ENCODE measurements at regions not wholly inside any gene's neighbourhood (a gene's known extent, or its start where the extent isn't known, plus 50 kb on each side); places are given as distances from the start of the nearest gene placed in this dataset.

- no peak for DNase-seq (ENCODE audit: extremely low spot score in 2 of 2)
- TF ChIP-seq CTCF (IDR thresholded peaks at IDR 0.05) (no peak), POLR2A (IDR thresholded peaks at IDR 0.05) (no peak), POLR2AphosphoS5 (IDR thresholded peaks at IDR 0.05; ENCODE audit: insufficient read depth in 1 of 2, low read depth in 1 of 2) (no peak)
- no peaks in the 10 kb centered on the region for H3K36me3 ChIP-seq
- H3K4me3 ChIP-seq = no peak overlapping the region
- no peak overlapping the region for H3K27ac ChIP-seq
- no peaks in the 10 kb centered on the region for H3K9me3 ChIP-seq
- H3K4me1 ChIP-seq = no peaks in the 10 kb centered on the region
- H3K27me3 ChIP-seq = no peaks in the 10 kb centered on the region
- intact Hi-C loops (cut with DNase I) = no loop called here
Measured at GRCh38 chrX:57848857-57849256, 61.4 kb downstream of the ZXDA start.

- H3K27me3 ChIP-seq = no peaks in the 10 kb centered on the region
- no peak for DNase-seq (ENCODE audit: extremely low spot score in 2 of 2)
- TF ChIP-seq CTCF (IDR thresholded peaks at IDR 0.05) (no peak), POLR2AphosphoS5 (IDR thresholded peaks at IDR 0.05; ENCODE audit: insufficient read depth in 1 of 2, low read depth in 1 of 2) (no peak), POLR2A (IDR thresholded peaks at IDR 0.05) (no peak)
- H3K27ac ChIP-seq = no peak overlapping the region
- no peaks in the 10 kb centered on the region for H3K36me3 ChIP-seq
- intact Hi-C loops (cut with DNase I) = no loop called here
- H3K4me3 ChIP-seq = no peak overlapping the region
- H3K9me3 ChIP-seq = no peaks in the 10 kb centered on the region
- H3K4me1 ChIP-seq = no peaks in the 10 kb centered on the region
Measured at GRCh38 chrX:57822818-57823217, 87.4 kb downstream of the ZXDA start.

DNA sequence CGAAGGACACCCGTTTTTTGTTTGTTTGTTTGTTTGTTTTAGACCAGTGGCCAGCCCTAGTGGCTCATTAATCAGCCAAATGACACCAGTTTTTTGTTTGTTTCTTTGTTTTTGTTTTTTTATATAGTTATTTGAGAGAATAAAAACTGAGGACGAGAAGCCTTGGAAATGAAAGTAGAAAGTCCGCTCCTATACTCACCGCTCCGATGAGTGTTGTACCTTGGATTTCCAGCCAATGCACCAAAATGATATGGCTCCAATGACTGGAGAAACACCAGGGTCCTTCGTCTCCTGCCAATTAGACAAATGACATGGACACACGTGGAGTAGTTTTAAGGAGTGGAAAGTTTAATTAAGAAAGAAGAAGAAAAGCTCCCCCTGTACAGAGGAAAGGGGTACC lies 87.9 kb downstream of the ZXDA start:
- no peak overlapping the region for H3K4me3 ChIP-seq
- TF ChIP-seq POLR2A (IDR thresholded peaks at IDR 0.05) (no peak), POLR2AphosphoS5 (IDR thresholded peaks at IDR 0.05; ENCODE audit: insufficient read depth in 1 of 2, low read depth in 1 of 2) (no peak), CTCF (IDR thresholded peaks at IDR 0.05) (no peak)
- H3K9me3 ChIP-seq = no peaks in the 10 kb centered on the region
- DNase-seq (ENCODE audit: extremely low spot score in 2 of 2) = no peak
- no peak overlapping the region for H3K27ac ChIP-seq
- no peaks in the 10 kb centered on the region for H3K4me1 ChIP-seq
- no peaks in the 10 kb centered on the region for H3K27me3 ChIP-seq
- intact Hi-C loops (cut with DNase I) = no loop called here
- H3K36me3 ChIP-seq = no peaks in the 10 kb centered on the region

DNA sequence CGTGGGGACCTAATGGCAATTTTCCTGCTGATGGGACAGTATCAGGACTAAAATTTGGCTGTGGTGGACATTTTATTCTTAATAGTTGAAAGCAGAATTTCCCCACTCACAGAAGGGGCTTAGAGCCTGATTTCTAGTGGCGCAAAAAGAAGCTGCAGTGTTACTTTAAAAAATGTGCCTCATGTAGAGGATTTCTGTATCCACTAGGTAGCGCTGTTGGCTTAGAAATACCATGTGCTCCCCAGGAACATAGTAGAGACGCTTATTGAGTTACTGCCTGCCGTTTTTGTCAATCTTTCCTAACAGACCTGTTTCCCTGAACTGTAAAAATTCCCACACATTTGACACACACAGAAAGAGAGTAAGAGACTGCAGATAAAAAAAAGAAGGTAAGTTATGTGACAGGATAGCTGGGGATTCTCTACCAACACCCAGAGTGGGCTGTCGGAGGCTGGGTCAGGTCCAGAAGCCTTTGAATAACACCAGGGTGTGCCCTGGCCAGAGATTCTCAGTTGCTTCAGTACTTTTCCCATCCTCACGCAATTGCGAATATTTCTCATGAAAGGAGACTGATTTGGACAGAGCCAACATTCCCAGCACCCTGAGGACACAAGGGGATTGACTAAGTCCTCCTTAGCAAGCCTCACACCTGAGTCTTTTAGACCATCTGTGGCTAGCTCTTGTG lies 88.4 kb downstream of the ZXDA start:
- Histone ChIP-seq H3K27me3 (no peaks in the 10 kb centered on the region), H3K4me1 (no peaks in the 10 kb centered on the region), H3K36me3 (no peaks in the 10 kb centered on the region), H3K27ac (no peak overlapping the region), H3K9me3 (no peaks in the 10 kb centered on the region), H3K4me3 (no peak overlapping the region)
- intact Hi-C loops (cut with DNase I) = no loop called here
- no peak for DNase-seq (ENCODE audit: extremely low spot score in 2 of 2)
- no peak for TF ChIP-seq POLR2A (IDR thresholded peaks at IDR 0.05)
- TF ChIP-seq CTCF (IDR thresholded peaks at IDR 0.05) = peak; percentile 39 to 62 (median 52)
- no peak for TF ChIP-seq POLR2AphosphoS5 (IDR thresholded peaks at IDR 0.05; ENCODE audit: insufficient read depth in 1 of 2, low read depth in 1 of 2)

- DNase-seq (ENCODE audit: extremely low spot score in 2 of 2) = no peak
- TF ChIP-seq POLR2A (IDR thresholded peaks at IDR 0.05) (no peak), POLR2AphosphoS5 (IDR thresholded peaks at IDR 0.05; ENCODE audit: insufficient read depth in 1 of 2, low read depth in 1 of 2) (no peak), CTCF (IDR thresholded peaks at IDR 0.05) (no peak)
- Histone ChIP-seq H3K4me3 (no peak overlapping the region), H3K9me3 (no peaks in the 10 kb centered on the region), H3K36me3 (no peaks in the 10 kb centered on the region), H3K27ac (no peak overlapping the region), H3K27me3 (no peaks in the 10 kb centered on the region), H3K4me1 (no peaks in the 10 kb centered on the region)
- intact Hi-C loops (cut with DNase I) = no loop called here
Measured at GRCh38 chrX:57817302-57817701, 93.0 kb downstream of the ZXDA start.

All from vagina (tissue), 2 donors.